ENCODE measurements at regions not wholly inside any gene's neighbourhood (a gene's known extent, or its start where the extent isn't known, plus 50 kb on each side); places are given as distances from the start of the nearest gene placed in this dataset.

DNA sequence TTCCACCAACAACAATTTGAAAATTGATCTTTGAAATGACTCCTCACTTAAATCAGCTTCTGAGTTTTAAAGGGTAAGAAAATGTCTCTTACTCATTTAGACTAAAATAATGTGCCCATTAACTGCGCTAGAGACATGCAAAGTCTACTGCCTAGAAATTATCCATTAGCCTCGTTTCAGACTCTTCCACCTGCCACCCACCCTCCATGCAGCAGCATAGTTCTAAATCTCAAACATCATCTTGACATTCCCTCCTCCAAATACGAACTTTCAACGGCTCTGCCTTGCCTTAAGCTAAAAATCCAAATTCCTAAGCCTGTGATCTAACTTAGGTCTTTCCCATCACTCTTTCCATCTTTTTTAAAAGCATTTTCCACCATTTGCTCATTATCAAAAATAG, 66.6 kb upstream of the ST8SIA2 start:
- H3K9ac ChIP-seq (ENCODE audit: low read depth, low read length): no peak overlapping the region
- peaks cover 1% of the 10 kb centered on the region; the same call in 1 of the 2 replicates for H3K9me3 ChIP-seq (ENCODE audit: insufficient read depth, low read depth, low read length)
- H3K27ac ChIP-seq (ENCODE audit: low read length): no peak overlapping the region
- no peaks in the 10 kb centered on the region for H3K4me1 ChIP-seq (ENCODE audit: insufficient read depth, low read length)
- no peak overlapping the region for H3K4me3 ChIP-seq (ENCODE audit: low read length)
- no peaks in the 10 kb centered on the region for H3K36me3 ChIP-seq (ENCODE audit: insufficient read depth, low read depth, low read length)
- H3K27me3 ChIP-seq (ENCODE audit: insufficient read depth, low read length): no peaks in the 10 kb centered on the region

DNA sequence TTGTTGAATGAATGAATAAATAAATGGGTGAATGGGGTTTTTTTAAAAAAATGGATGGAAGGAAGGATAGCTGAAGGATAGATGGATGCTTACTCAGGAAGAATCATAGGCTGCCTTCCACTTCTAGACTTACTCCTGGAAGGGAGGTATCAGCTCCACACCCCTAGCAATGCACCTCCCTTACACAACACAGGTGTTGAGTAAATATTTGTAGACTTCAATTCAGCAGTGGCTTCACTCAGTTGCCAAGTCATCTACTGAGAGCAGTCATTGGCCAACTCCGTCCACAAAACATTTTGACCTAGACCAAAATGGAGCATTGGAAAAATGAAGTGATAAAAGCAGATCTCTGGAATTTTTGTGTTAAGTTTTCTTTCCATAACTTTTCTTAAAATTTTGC, 65.5 kb upstream of the ST8SIA2 start:
- no peak overlapping the region for H3K27ac ChIP-seq (ENCODE audit: low read length)
- no peaks in the 10 kb centered on the region for H3K27me3 ChIP-seq (ENCODE audit: insufficient read depth, low read length)
- no peak overlapping the region for H3K9ac ChIP-seq (ENCODE audit: low read depth, low read length)

DNA sequence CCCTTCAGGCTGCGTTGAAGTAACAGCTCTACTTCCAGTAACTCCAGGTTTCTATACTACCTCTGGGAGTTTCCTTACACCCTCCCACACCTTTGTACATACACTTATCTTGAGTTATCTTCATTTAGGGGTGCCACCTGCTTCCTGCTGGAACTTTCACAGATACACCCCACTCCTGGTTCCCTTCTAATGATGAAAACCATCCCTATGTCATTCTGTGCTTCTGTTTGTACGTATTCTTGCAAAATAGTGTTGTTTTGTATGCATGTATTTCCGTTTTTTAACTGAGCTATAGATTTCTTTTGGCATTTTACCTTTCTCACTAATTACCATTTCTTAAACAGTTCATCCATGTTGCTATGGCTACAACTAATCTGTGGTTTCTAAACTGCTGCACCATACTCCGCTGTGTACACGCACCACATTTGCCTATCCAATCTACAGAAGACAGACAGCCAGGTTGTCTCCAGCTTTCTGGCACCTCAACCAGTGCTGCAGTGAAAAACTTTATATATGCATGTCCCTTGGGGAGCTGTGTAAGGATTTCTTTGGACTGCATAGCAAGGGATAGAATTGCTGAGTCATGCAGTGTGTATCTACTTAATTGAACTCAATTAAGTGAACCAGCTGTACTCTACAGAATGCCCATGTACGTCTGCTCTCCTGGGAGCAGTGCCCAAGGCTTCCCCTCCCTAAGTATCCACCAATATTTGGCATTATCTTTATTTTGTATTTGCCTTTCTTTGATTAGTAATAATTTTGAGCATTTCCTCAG, 61.4 kb upstream of the ST8SIA2 start:
- Histone ChIP-seq H3K27me3 (ENCODE audit: insufficient read depth, low read length) (no peaks in the 10 kb centered on the region), H3K9me3 (ENCODE audit: insufficient read depth, low read depth, low read length) (peaks cover 8% of the 10 kb centered on the region; the same call in 1 of the 2 replicates), H3K4me1 (ENCODE audit: insufficient read depth, low read length) (no peaks in the 10 kb centered on the region), H3K36me3 (ENCODE audit: insufficient read depth, low read depth, low read length) (no peaks in the 10 kb centered on the region), H3K4me3 (ENCODE audit: low read length) (no peak overlapping the region), H3K9ac (ENCODE audit: low read depth, low read length) (no peak overlapping the region), H3K27ac (ENCODE audit: low read length) (no peak overlapping the region)

More for the DNA sequence above, 65.5 kb upstream of the ST8SIA2 start:
- Histone ChIP-seq H3K36me3 (ENCODE audit: insufficient read depth, low read depth, low read length) (no peaks in the 10 kb centered on the region), H3K9me3 (ENCODE audit: insufficient read depth, low read depth, low read length) (peaks cover 8% of the 10 kb centered on the region; the same call in 1 of the 2 replicates), H3K4me3 (ENCODE audit: low read length) (no peak overlapping the region), H3K4me1 (ENCODE audit: insufficient read depth, low read length) (no peaks in the 10 kb centered on the region)

DNA sequence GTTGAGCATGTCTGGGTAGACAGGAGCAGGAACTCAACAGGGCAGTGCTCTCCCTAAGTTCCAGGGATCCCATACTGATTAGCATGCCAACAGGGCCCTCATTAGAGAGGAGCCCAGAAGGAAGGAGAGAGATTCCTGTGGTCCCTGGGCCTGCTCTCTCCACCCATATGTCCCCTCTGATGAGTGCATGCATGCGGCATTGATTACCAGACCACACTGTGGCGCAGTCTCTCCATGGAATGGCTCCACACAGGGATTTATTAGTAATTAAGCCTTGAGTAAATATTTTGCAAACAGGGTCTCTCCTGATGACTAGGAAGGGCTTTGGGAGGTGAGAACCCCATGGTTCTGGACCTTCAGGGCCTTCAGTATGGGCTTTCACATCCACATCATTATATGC, 60.0 kb upstream of the ST8SIA2 start:
- Histone ChIP-seq H3K27me3 (ENCODE audit: insufficient read depth, low read length) (no peaks in the 10 kb centered on the region), H3K4me3 (ENCODE audit: low read length) (no peak overlapping the region), H3K36me3 (ENCODE audit: insufficient read depth, low read depth, low read length) (no peaks in the 10 kb centered on the region), H3K9me3 (ENCODE audit: insufficient read depth, low read depth, low read length) (peaks cover 8% of the 10 kb centered on the region; the same call in 1 of the 2 replicates), H3K27ac (ENCODE audit: low read length) (no peak overlapping the region), H3K9ac (ENCODE audit: low read depth, low read length) (no peak overlapping the region), H3K4me1 (ENCODE audit: insufficient read depth, low read length) (no peaks in the 10 kb centered on the region)

DNA sequence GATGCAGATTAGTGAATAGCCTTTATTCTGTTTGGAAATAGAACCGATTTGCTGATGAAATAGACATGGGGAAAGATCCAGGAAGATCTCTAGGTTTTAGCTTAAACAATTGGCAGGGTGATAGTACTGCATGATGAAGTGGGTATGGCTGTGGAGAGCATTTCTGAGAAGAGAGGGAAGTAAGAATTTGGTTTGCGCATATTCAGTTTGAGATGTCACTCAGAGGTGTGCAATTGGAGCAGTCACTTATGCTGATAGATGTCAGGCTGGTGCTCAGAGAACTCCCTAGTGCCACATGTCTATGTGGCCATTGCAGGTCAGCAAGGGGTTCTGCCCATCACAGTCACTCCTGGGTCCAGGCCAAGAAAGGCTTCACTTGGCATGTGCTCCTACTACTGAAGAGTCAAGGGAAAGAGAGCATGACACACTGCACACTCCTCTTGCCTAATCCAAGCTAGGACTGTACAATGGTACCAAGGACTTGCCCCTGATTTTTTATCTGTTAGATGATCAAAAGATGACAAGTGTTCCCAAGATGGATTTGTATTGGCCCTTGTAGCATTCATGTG, 57.2 kb upstream of the ST8SIA2 start:
- Histone ChIP-seq H3K9ac (ENCODE audit: low read depth, low read length) (no peak overlapping the region), H3K36me3 (ENCODE audit: insufficient read depth, low read depth, low read length) (no peaks in the 10 kb centered on the region), H3K27ac (ENCODE audit: low read length) (no peak overlapping the region), H3K27me3 (ENCODE audit: insufficient read depth, low read length) (no peaks in the 10 kb centered on the region), H3K9me3 (ENCODE audit: insufficient read depth, low read depth, low read length) (peaks cover 8% of the 10 kb centered on the region; the same call in 1 of the 2 replicates), H3K4me3 (ENCODE audit: low read length) (no peak overlapping the region), H3K4me1 (ENCODE audit: insufficient read depth, low read length) (no peaks in the 10 kb centered on the region)

DNA sequence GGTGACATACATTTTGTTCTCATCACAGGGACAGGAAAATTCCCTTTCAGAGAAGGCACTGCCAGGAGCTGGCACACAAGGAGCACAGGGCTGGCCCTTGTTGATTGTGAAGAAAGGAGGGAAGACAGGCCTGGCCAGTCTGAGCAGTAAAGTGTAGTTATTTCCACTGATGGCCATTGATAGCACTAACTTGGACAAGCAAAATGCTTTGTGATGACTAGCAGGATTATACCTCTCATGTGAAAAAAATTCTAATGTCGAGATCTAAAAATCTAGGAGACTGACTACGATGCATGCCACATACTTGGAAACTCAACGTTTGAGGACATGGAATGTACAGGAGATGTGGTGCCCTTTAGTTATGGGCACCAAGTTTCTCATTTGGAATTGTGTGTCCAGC, 54.3 kb upstream of the ST8SIA2 start:
- Histone ChIP-seq H3K27me3 (ENCODE audit: insufficient read depth, low read length) (peaks cover 14% of the 10 kb centered on the region), H3K9ac (ENCODE audit: low read depth, low read length) (no peak overlapping the region), H3K4me1 (ENCODE audit: insufficient read depth, low read length) (peaks cover 9% of the 10 kb centered on the region; the same call in 1 of the 2 replicates), H3K4me3 (ENCODE audit: low read length) (no peak overlapping the region), H3K27ac (ENCODE audit: low read length) (no peak overlapping the region), H3K36me3 (ENCODE audit: insufficient read depth, low read depth, low read length) (no peaks in the 10 kb centered on the region), H3K9me3 (ENCODE audit: insufficient read depth, low read depth, low read length) (no peaks in the 10 kb centered on the region)

All from iPS-20b (cell line).